Middle frontal gyrus (tissue), 1 donor: ENCODE measurements at regions not wholly inside any gene's neighbourhood (a gene's known extent, or its start where the extent isn't known, plus 50 kb on each side); places are given as distances from the start of the nearest gene placed in this dataset.

Experiments
- DNase-seq: peaks from one replicate; pipeline ENCODE4 v3.0.0-alpha.2; 2015; ENCODE audit warnings: low spot score; ENCODE audit errors: extremely low spot score

DNA sequence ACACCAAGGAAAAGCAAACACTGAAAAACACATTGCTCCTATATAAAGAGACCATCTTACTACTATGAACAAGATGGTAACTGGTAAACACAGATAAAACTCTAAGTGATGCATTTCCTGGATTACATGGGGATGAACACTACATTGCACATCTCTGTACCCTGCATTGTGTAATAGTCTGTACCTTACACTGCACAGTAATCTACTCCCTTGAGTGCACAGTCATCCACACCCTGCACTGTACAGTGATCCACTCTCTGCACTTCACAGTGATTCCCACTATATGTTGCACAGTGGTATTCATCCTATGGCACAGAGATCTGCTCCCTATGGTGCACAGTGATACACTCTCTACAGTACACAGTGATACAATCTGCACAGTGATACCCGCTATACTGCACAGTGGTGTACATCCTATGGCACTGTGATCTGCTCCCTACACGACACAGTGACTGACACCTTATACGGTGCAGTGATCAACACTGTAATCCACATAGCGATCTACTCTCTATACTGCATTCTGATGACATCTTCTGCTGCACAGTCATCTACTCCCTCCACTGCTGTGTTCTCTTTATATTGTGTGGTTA is 462.2 kb upstream of the RGPD4 start:
- no peak for DNase-seq

DNA sequence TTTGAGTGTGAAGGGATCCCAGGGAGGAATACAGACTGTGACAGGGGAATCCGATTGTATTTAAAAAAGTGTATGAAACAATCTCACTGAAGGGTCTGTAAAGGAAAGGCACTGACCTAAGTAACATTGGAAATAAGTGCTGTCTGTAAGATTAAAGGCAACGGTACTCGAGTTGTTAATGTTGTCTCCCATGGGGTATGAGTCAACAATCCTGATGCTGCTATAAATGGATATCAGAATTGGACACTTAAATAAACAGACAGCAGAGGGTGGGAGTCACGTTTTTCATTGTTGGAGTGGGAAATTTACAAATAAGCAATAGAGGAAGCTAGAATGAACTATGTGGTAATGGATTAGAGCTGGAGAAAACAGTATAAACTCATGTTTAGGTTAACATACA is 452.4 kb upstream of the RGPD4 start:
- DNase-seq: no peak

- DNase-seq: no peak
Measured at GRCh38 chr2:107376909-107377308, 449.8 kb upstream of the RGPD4 start.

- no peak for DNase-seq
Measured at GRCh38 chr2:107380912-107381311, 445.8 kb upstream of the RGPD4 start.

GRCh38 chr2:107383691-107384090 is 443.0 kb upstream of the RGPD4 start:
- peak; percentile 56 for DNase-seq

DNA sequence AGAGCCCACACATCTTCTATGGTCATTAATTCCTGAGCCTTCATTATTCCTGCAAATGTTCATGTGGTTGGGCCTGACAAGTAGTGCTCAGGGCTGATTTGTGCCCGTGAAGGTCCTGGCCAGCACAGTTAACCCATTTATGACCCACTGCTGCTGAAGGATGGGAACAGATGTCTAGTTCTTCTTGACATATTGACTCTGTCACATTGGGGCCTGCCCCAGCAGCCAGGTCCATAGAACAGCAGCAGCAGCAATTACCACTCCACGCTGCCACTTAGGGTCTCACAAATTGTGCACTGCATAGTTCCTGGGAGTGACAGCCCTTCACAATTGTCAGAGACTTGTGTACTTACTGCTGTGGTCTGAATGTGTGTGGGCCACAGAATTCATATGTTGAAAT is 442.3 kb upstream of the RGPD4 start:
- no peak for DNase-seq

DNA sequence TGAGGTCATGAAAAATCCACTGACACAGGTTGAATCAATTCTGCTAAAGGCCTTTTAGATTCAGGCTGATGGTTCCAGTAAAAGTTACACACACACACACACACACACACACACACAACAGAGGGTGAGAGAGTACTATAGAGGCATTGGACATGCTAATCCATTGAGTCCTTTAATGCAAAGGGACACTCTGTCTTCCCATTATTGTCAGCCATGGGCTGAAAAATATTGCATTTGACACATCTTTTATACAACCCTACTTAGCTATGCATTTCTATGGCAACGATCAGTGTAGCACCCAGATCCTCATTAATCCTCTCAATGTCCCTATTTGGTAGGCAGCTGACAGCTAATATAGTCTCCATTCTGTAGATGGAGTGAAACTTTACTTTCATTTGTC is 440.8 kb upstream of the RGPD4 start:
- no peak for DNase-seq

DNA sequence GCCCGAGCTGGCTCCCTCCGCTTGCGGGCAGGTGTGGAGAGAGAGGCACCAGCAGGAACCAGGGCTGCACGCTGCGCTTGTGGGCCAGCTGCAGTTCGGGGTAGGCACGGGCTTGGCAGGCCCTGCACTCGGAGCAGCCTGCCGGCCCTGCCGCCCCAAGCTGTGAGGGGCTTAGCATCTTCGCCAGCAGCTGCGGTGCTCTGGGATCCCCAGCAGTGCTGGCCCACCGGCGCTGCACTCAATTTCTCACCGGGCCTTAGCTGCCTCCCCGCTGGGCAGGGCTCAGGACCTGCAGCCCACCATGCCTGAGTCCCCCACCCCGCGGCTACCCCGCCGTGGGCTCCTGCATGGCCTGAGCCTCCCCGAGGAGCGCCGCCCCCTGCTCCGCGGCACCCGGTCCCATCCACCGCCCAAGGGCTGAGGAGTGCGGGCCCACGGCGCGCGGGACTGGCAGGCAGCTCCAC is 434.4 kb upstream of the RGPD4 start:
- DNase-seq: no peak

DNA sequence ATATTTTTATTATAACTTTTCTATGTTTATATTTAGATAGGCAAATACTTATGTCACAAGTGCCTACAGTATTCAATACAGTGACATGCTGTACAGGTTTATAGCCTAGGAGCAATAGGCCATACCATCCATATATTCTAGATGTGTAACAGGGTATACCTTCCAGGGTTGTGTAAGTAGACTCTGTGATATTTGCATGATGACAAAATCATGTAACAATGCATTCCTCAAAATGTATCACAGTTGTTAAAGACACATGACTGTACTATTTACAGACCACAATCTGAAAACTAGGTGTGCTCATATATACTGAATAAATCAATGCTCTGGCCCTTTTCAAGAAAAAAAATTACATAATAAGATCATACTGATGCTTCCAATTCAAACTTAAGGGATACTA is 433.2 kb upstream of the RGPD4 start:
- no peak for DNase-seq

DNA sequence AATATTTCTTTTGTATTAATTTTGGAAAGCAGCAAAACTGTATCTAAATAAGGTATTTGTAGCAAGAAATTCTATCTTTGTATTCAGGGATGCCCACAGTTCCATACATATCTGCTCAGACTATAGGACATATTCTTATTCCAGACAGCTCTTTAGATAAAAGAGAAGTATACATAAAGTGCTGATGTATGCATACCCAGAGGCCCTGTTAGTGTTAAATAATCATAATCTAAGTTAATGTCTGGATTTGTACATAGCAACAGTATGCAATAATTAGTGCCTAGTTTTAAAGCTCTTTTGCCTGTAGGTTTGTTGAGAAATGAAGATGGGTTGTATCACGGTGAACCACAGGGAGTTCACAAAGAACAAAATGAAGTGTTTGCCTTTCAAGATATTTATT is 428.0 kb upstream of the RGPD4 start:
- DNase-seq: no peak

GRCh38 chr2:107402330-107402729 is 424.4 kb upstream of the RGPD4 start:
- no peak for DNase-seq

DNA sequence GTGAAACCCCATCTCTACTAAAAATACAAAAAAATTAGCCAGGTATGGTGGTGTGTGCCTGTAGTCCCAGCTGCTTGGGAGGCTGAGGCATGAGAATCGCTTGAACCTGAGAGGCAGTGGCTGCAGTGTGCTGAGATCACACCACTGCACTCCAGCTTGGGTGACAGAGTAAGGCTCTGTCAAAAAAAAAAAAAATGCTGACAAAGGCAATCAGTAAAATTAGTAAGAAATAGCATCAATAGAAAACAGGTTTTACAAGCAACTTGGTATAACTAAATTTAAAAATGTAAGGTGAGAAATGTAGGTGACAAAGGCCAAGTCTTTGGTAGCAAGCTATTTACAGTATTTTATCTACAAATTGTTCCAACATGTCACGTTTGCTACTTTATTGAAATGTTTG is 421.4 kb upstream of the RGPD4 start:
- DNase-seq: no peak

GRCh38 chr2:107407017-107407416 is 419.7 kb upstream of the RGPD4 start:
- no peak for DNase-seq

DNA sequence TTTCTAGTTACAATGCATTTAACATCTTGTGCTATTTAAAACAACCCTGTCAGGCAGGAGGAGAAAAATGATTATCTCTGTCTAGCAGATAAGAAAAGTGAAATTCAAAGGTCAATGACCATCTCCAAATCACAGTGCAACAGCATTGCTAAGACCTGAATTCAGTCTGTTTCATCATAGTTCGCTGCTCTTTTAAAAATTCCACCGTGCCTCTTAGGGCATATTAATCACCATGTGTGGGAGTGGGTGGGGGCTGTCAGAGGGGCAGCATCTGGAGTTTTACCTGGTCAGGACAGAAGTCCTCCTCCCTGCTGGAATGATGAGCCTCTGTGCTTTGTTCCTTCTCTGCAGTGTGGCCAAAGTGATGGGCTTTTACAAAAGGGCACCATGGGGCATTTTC is 418.7 kb upstream of the RGPD4 start:
- no peak for DNase-seq

- DNase-seq: no peak
Measured at GRCh38 chr2:107411267-107411666, 415.4 kb upstream of the RGPD4 start.

- DNase-seq: no peak
Measured at GRCh38 chr2:107412209-107412904, 414.3 kb upstream of the RGPD4 start.

GRCh38 chr2:107412981-107413380 is 413.7 kb upstream of the RGPD4 start:
- DNase-seq: no peak

- no peak for DNase-seq
Measured at GRCh38 chr2:107414376-107414775, 412.3 kb upstream of the RGPD4 start.

DNA sequence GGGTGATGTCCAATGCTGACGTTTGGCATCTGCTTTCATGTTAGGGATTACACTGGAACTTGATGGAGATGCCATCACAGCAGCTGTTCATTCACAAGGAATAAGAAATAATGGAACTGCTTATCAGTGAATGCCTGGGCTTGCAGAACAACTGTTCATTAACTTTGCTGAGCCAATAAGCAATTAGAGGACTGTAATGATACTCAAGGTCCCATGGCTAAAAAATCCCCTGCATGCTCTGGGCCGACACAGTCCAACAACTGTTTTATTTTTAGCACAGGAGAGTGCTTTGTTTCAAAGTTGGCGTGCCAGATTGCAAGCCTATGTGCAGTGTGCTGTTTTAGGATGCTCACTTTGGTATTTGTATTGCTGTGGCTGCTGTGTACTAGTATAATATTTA is 408.0 kb upstream of the RGPD4 start:
- DNase-seq: no peak

GRCh38 chr2:107419191-107419590 is 407.5 kb upstream of the RGPD4 start:
- DNase-seq: no peak

DNA sequence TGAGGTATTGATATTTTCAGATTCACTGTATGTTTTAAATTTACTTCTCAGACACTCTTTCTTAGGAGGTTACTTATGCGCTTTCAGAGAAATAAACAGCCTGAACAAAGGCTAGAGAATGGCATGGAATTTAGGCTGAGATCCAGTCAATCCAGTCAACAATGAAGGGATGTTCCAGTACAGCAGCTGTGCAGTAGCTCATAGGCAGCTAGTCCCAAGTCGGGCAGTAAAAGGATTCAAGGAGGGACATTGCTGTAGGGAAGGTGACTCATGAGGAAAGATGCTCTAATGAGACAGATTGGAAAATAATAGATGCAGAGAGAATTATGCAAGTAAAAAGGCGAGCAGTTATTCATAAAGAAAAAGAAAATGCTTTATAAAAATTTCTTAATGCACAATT is 397.9 kb upstream of the RGPD4 start:
- DNase-seq: no peak

DNA sequence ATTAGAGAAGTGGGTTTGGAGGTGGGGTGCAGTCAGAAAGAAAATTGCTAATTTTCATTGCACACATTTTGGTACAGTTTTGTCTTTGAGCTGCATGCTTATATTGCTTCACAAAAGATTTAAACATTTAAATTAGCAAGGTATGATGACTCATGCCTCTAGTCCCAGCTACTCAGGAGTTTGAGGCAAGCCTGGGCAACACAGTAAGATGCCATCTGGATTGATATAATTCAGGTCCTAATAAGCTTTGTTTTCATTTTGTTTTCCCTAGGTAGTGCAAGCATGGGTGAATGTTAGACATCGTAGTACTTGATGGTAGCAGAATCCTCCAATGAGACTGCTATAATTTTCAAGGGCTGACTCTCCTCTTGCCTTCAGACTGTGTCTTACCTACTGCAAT is 396.7 kb upstream of the RGPD4 start:
- no peak for DNase-seq

GRCh38 chr2:107430596-107431266 is 396.0 kb upstream of the RGPD4 start:
- no peak for DNase-seq
